Esophagus squamous epithelium (tissue), 5 donors: ENCODE measurements at regions not wholly inside any gene's neighbourhood (a gene's known extent, or its start where the extent isn't known, plus 50 kb on each side); places are given as distances from the start of the nearest gene placed in this dataset.

Experiments
- DNase-seq: peaks from one replicate; lab custom pipeline; 2025; lab: John Stamatoyannopoulos, UW
- H3K27ac ChIP-seq, 4 donors: fragments of 200-600 bp; sonication (generic); one replicate each; pipeline ENCODE4 v1.5.1; 2016 to 2019; ENCODE audit warnings: mild to moderate bottlenecking in 1 of 4
- H3K27me3 ChIP-seq, 4 donors: fragments of 200-600 bp; sonication (generic); 1 replicate in 3 of 4; 2 replicates in 1 of 4; pipeline versions ENCODE4 v1.5.1 to v1.6.0; 2017 to 2021; ENCODE audit warnings: antibody characterized with exemption in 1 of 4
- H3K36me3 ChIP-seq, 3 donors: fragments of 200-600 bp; sonication (generic); one replicate each; pipeline ENCODE4 v1.5.1; 2016 to 2019
- H3K4me1 ChIP-seq, 3 donors: fragments of 200-600 bp; sonication (generic); one replicate each; pipeline ENCODE4 v1.5.1; 2017 to 2019
- H3K4me3 ChIP-seq, 4 donors: fragments of 200-600 bp; sonication (generic); 1 replicate in 3 of 4; 2 replicates in 1 of 4; pipeline ENCODE4 v1.5.1; 2016 to 2019; ENCODE audit warnings: mild to moderate bottlenecking in 2 of 4, moderate library complexity in 1 of 4
- H3K9me3 ChIP-seq, 3 donors: fragments of 200-600 bp; sonication (generic); one replicate each; pipeline ENCODE4 v1.5.1; 2016 to 2019
- POLR2A ChIP-seq, 4 donors: fragments of 450-650 bp; IDR thresholded peaks; one replicate each; pipeline ENCODE4 v1.6.1; 2017; ENCODE audit warnings: antibody characterized with exemption in 4 of 4, mild to moderate bottlenecking in 4 of 4, moderate library complexity in 3 of 4
- WGBS, 2 donors: methylation state at CpG; one replicate each; pipeline ENCODE4 v1.1.5; 2018; 5-methylcytosine and 5-hydroxymethylcytosine counted together
- intact Hi-C: fragments of 100-400 bp; cut with DNase I; formaldehyde crosslinking; loops from one replicate; pipeline ENCODE4 v1.15.0; 2022
- TF ChIP-seq, protein P1 (sequence below), 6 experiments: fragments of 450-650 bp in 4 of 6; fragments of 200-600 bp in 2 of 6; sonication (generic) in 2 of 6; IDR thresholded peaks; one replicate each; pipeline ENCODE4 v1.5.1; 2016 to 2019; ENCODE audit warnings: antibody characterized with exemption in 6 of 6, mild to moderate bottlenecking in 4 of 6, moderate library complexity in 4 of 6
- donor health status: DM: yes; HTN: yes; CAD: no.

DNA sequence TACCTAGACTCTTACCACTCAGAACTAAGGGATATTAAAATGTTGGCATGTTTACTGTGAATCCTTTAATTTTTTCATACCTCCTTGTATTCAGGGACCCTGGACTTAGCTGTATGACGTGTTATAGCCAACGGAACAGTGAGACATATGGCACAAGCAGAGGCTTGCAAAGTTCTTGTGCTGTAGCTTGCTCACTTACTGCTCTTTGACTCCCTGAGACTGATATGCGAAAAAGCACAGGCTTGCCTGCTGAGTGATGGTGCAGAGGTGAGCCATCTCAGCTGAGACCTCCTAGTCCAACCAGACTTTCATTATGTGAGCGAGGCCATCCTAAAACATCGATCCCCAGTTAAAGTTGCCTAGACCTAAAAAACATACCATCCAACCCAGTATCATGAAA is 811.0 kb downstream of the METTL15 start:
- Histone ChIP-seq H3K36me3 (no peaks in the 10 kb centered on the region), H3K27ac (no peak overlapping the region), H3K4me1 (no peaks in the 10 kb centered on the region), H3K27me3 (no peaks in the 10 kb centered on the region), H3K4me3 (no peak overlapping the region), H3K9me3 (no peaks in the 10 kb centered on the region)
- intact Hi-C loops = no loop called here
- TF ChIP-seq, protein P1, sequence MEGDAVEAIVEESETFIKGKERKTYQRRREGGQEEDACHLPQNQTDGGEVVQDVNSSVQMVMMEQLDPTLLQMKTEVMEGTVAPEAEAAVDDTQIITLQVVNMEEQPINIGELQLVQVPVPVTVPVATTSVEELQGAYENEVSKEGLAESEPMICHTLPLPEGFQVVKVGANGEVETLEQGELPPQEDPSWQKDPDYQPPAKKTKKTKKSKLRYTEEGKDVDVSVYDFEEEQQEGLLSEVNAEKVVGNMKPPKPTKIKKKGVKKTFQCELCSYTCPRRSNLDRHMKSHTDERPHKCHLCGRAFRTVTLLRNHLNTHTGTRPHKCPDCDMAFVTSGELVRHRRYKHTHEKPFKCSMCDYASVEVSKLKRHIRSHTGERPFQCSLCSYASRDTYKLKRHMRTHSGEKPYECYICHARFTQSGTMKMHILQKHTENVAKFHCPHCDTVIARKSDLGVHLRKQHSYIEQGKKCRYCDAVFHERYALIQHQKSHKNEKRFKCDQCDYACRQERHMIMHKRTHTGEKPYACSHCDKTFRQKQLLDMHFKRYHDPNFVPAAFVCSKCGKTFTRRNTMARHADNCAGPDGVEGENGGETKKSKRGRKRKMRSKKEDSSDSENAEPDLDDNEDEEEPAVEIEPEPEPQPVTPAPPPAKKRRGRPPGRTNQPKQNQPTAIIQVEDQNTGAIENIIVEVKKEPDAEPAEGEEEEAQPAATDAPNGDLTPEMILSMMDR (IDR thresholded peaks at IDR 0.05) = no peak
- TF ChIP-seq POLR2A (IDR thresholded peaks at IDR 0.05) = no peak
- no peak for DNase-seq
- 64 to 65% methylated on average over 5 of the region's 5 CpGs for WGBS, 2 donors

DNA sequence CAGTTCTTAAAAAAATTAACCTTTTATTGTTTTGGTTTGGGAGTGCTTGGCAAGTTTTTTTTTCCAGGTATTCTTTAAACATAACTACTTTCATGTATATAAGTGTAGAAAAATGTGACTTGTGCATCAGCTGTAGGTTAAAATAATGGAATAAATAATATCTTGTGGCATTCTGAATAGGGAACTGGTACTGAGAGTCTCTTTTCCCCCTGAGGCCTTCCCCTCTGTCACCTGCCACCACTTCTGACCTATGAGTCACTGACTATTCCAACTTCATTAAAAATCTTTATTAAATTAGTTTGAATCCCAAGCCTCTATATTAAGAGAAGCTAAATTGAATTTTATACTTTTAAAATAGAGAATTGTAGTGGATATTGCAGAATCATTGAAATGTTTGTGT is 805.7 kb downstream of the METTL15 start:
- DNase-seq = no peak
- intact Hi-C loops = no loop called here
- TF ChIP-seq, protein P1 (IDR thresholded peaks at IDR 0.05) = no peak
- TF ChIP-seq POLR2A (IDR thresholded peaks at IDR 0.05) = no peak
- no peak overlapping the region for H3K27ac ChIP-seq
- H3K4me3 ChIP-seq = no peak overlapping the region
- H3K27me3 ChIP-seq = no peaks in the 10 kb centered on the region
- no peaks in the 10 kb centered on the region for H3K9me3 ChIP-seq
- H3K4me1 ChIP-seq = no peaks in the 10 kb centered on the region
- H3K36me3 ChIP-seq = no peaks in the 10 kb centered on the region

DNA sequence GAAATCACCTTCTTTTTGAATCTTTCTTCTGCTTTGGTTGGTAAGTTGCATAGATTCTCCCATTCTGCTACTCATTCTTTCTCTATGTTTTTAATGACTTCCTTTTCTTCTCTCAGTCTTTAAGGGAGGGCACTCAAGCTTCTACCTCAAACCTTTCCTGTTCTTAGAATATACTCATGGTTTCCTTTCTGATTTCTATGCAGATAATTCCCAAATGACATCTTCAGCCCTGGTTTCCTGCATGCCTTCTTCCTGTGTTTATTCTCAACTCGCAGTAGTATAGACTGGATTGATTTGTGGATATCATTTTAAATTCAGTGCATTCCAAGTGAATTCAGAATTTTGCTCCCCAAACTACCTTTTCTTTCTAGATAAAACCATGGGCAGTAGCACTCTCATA is 803.6 kb downstream of the METTL15 start:
- no peak overlapping the region for H3K27ac ChIP-seq
- no peak overlapping the region for H3K4me3 ChIP-seq
- WGBS, 2 donors = 40 to 59% methylated on average over 1 of the region's 1 CpG
- H3K9me3 ChIP-seq = no peaks in the 10 kb centered on the region
- H3K4me1 ChIP-seq = no peaks in the 10 kb centered on the region
- no peak for TF ChIP-seq POLR2A (IDR thresholded peaks at IDR 0.05)
- TF ChIP-seq, protein P1 (IDR thresholded peaks at IDR 0.05) = no peak
- intact Hi-C loops = no loop called here
- H3K36me3 ChIP-seq = no peaks in the 10 kb centered on the region
- DNase-seq = no peak
- no peaks in the 10 kb centered on the region for H3K27me3 ChIP-seq

DNA sequence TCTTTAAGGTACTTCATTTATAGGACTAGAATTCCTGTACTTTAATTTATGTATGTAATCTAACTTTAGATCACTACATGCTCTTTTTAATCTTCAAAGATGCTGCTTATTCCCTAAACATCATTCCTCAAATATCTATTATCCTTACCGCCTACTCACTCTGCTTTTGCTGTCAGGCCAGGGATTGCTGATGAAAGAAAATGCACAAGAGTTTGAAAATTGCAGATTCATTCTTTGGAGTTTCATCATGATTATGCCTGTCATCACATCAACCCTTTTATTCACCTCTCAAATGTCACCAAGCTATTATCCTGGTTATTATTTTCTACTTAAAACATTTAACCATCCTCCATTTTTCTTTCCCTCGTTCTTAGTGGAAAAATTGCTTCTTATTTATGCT is 802.7 kb downstream of the METTL15 start:
- no peak for TF ChIP-seq POLR2A (IDR thresholded peaks at IDR 0.05)
- TF ChIP-seq, protein P1 (IDR thresholded peaks at IDR 0.05) = no peak
- H3K4me1 ChIP-seq = no peaks in the 10 kb centered on the region

DNA sequence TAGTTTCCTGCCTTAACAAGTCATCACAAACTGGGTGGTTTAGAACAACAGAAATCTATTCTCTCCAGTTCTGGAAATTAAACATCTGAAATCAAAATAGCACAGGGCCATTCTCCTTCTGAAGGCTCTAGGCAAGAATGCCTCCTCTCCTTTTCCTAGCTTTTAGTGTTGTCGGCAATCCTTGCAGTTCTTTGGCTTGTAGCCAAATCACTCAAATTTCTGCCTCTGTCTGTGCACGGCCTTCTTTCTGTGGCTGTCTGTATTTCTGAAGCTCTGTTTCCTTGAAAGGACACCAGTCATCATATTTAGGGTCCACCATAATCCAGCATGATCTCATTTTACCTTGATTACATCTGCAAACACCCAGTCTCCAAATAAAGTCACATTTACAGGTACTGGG is 795.5 kb downstream of the METTL15 start:
- DNase-seq = no peak
- no peak overlapping the region for H3K27ac ChIP-seq
- WGBS, 2 donors = 18 to 30% methylated on average over 2 of the region's 2 CpGs
- no peaks in the 10 kb centered on the region for H3K4me1 ChIP-seq
- no peaks in the 10 kb centered on the region for H3K9me3 ChIP-seq
- no peaks in the 10 kb centered on the region for H3K36me3 ChIP-seq
- intact Hi-C loops = no loop called here
- no peaks in the 10 kb centered on the region for H3K27me3 ChIP-seq
- H3K4me3 ChIP-seq = no peak overlapping the region
- no peak for TF ChIP-seq POLR2A (IDR thresholded peaks at IDR 0.05)
- TF ChIP-seq, protein P1 (IDR thresholded peaks at IDR 0.05) = no peak

More for the DNA sequence above, 802.7 kb downstream of the METTL15 start:
- H3K9me3 ChIP-seq = no peaks in the 10 kb centered on the region
- H3K4me3 ChIP-seq = no peak overlapping the region
- DNase-seq = no peak
- intact Hi-C loops = no loop called here
- no peaks in the 10 kb centered on the region for H3K27me3 ChIP-seq
- H3K36me3 ChIP-seq = no peaks in the 10 kb centered on the region
- H3K27ac ChIP-seq = no peak overlapping the region
- 66% methylated on average over 2 of the region's 2 CpGs for WGBS, 2 donors
